Stimulated activated CD8-positive, alpha-beta memory T cell treated with anti-CD3 and anti-CD28 coated beads, Interleukin-2, amount 100 ng/mL, for 48 hours (primary cell): ENCODE measurements at regions not wholly inside any gene's neighbourhood (a gene's known extent, or its start where the extent isn't known, plus 50 kb on each side); places are given as distances from the start of the nearest gene placed in this dataset.
"Not testable (repeated sequence)": the region's sequence is repeated elsewhere in the genome, so short reads cannot be mapped to it uniquely, and the experiment has no call there.

ENCODE experiments used
- DNase-seq, 2 donors: peaks; one replicate each; pipeline ENCODE4 v3.0.0-alpha.2; 2020; ENCODE audit warnings: low read depth in 2 of 2

- no peak for DNase-seq
These were observed 437.9 kb upstream of the UBE2E3 start for GRCh38 chr2:180542511-180542910.

DNA sequence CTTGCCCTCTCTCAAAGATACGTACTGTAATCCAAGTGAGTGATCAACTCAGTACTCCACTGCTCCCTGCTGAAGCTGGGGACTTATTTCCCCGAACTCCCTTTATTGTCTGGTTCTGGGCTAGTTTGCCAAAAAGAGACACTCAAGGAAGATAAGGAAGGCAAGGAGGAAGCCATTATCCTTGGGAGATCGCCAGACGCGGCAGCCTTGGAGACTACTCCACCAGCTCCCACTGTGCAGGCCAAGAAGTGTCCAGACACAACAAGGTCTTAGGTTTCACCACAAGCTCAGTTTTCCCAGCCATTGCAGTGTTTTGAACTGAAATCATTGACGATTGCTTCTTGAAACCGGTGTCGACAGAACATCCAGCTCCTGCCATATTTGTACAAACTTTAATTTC lies 439.6 kb upstream of the UBE2E3 start:
- DNase-seq: no peak

- DNase-seq: no peak
These were observed 440.9 kb upstream of the UBE2E3 start for GRCh38 chr2:180539541-180539940.

GRCh38 chr2:180535289-180535688 lies 445.1 kb upstream of the UBE2E3 start:
- DNase-seq: no peak

DNA sequence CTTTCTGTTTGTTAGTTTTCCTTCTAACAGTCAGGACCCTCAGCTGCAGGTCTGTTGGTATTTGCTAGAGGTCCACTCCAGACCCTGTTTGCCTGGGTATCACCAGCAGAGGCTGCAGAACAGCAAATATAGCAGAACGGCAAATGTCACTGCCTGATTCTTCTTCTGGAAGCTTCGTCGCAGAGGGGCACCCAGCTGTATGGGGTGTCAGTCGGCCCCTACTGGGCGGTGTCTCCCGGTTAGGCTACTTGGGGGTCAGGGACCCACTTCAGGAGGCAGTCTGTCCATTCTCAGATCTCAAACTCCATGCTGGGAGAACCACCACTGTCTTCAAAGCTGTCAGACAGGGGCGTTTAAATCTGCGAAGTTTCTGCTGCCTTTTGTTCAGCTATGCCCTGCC lies 448.6 kb upstream of the UBE2E3 start:
- not testable (repeated sequence) for DNase-seq

DNA sequence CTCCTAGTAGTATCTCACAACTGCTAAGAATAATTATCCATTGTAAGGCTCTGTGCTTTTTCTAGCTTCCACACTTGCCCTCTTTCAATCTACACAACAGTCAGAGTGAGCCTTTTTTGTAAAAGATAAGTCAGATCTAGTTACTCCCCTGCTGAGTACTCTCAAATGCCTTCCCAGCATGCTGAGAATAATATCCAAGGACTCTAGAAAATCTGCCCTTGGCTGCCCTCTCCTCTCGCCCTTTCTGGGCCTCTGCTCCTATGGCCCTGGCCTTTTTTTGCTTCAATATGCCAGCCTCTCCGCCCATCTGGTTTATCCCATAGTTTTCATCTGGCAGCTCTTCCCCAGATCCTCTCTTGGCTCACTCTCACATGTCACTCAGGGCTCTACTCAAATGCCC lies 455.9 kb upstream of the UBE2E3 start:
- no peak for DNase-seq

- DNase-seq: no peak
These were observed 456.6 kb upstream of the UBE2E3 start for GRCh38 chr2:180523621-180524340.

- no peak for DNase-seq
These were observed 459.4 kb upstream of the UBE2E3 start for GRCh38 chr2:180520921-180521581.

DNA sequence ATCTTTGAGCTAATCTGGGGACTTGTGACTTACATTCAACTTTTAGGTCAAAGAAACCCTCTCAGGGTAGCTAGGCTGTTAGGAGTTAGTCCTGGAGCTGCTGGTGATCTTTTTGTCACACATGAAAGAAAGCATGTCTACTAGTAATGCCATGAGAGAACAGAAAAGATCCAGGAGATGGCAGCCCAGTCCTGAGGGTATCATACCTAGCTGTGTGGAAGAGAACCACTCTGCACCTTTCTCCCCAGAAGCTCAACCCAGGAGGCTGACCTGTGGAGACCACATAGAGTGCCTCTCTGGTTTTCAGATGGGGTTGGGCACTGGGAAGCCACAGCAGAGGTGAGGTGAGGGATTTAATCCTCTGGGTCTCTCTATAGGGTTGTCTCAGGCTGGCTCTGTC lies 460.2 kb upstream of the UBE2E3 start:
- DNase-seq: no peak

DNA sequence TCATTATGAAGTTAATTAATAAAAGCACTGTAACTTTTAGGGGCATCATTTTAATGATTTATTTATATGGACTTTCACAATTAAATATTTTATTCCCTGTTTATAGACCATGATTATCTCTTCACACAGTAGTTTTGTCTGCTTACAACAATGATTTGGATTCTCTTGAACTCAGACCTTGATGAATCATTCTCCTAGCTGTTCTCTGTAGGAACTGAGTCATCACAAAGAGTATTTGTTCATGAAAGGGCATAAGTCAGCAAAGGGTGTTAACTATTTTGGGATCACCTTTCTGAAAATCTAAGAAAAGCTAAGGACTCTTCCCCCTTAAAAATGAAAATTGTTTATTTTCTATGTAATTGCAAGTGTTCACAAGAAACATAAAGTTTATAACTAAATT lies 461.1 kb upstream of the UBE2E3 start:
- DNase-seq: no peak

DNA sequence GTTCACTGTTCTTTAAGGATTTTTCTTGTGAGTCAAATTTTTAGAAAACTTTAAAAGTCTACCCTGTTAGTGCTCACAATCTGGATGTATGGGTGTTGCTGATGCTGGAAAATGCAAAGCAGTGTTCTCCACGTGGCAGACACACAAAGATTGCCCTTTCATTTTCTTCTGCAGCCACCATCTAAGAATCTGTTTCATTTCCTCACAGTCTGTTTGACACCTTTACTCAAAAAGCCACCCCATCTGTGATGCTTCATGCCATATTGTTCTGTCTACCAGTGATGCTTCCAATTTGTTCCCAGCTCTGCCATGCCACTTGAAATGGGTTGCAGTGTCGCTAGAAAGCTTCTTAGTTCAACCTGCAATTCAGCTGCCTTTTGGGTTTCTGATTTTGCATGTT lies 464.2 kb upstream of the UBE2E3 start:
- no peak for DNase-seq

GRCh38 chr2:180513389-180513788 lies 467.0 kb upstream of the UBE2E3 start:
- no peak for DNase-seq

DNA sequence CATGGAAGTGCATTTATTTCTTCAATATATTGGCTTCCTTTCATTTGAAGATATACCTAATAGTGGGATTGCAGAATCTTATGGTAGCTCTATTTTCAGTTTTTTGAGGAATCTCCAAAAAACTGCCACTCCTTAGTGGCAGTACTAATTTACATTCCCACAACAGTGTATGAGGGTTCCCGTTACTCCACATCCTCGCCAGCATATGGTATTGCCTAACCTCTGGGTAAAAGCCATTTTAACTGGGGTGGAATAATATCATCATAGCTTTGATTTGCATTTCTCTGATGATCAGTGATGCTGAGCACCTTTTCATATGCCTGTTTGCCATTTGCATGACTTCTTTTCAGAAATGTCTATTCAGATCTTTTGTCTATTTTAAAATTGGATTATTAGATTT lies 471.9 kb upstream of the UBE2E3 start:
- DNase-seq: no peak

GRCh38 chr2:180507028-180507427 lies 473.4 kb upstream of the UBE2E3 start:
- no peak for DNase-seq

- DNase-seq: no peak
These were observed 475.2 kb upstream of the UBE2E3 start for GRCh38 chr2:180505203-180505602.

DNA sequence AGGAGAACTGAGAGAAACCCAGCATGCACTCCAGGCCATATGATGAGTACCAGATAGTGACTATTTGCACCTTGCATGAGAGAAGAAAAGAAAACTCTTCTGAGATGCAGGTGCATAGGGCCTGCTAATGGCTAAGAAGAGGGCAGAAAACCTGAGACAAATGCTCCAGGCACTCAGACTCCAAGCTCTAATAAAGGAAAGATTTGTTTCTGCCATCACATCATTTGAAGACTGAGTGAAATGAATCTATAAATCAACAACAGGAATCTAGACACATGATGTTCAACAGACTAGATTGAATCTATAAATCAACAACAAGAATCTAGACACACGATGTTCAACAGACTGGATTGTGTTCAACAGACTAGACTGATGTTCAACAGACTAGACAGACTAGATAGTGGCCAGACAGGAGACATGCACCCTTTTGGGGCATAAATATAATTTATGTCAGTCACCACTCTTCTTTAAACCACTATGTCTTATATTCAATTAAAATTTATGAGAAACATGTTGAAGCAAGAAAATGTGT lies 482.7 kb upstream of the UBE2E3 start:
- DNase-seq: no peak

DNA sequence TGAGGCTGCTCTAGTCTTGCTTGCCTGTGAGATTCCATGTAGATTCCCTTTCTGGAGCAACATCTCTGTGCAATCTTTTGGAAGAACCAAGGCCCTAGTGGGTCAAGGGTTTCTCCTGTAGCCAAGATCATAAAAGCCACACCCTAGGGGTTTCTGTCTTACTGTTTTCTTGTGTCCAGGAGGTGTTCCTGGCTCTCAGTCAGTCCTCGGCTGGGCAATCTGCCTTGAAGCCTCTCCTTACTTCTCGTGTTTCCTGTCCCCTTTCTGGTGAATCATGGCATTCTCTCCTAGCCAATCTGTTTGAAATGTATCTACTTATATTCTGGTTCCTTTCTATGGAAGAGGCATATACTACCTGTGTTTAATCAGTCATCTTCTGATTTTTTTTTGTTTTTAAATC lies 484.8 kb upstream of the UBE2E3 start:
- DNase-seq: no peak

DNA sequence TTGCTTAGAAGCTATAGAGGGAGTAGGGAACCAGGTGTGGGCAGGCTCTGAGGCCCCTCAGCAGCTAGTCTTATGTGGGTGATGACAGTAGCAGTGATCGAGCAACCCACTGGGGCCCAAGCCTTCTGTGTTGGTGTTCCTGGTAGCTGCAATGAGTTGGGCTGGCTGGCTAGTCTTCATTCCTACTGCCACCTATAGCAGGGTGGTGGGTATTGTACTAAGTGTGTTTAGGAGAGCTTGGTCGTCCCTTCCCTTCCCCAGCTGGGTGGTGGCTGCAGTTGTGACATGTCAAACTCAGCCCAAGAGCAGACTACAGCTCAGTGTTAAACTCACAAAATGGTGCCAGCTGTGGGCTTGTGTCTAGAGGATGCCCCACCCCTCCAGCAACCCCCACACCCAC lies 486.1 kb upstream of the UBE2E3 start:
- DNase-seq: no peak

DNA sequence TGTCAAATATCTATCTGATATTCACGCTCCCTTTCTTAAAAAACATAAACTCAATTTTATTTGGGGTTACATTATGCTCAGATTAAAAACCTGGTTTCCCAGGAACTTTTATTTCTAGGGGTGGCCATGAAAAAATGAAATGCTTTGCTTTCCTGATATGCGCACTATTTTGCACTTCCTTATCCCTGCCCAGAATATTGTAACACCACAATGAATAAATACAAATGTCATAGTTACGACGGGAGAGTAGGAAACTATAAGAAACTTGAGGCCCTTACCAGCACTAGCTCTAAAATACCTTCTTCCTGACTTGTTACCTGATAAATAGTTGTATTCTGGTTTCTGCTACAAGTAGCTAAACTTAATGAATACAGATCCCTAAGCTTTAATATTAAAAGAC lies 475.6 kb upstream of the CWC22 start:
- DNase-seq: no peak

DNA sequence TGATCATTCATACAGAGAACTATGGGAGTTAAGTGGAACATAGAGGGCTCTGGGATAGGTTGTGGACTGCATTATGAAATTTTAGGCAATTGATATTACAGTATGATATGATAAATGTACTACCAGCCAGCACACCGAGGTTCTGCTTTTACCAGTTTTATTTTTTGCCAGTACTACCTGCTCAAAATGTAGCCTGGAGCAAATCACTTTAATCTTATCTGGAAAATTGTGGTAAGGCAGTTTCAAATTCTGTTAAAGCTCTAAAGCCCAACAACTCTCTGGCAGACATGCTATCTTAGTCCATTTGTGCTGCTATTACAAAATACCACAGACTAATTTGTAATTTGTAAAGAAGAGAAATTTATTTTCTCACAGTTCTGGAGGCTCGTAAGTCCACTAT lies 474.9 kb upstream of the CWC22 start:
- DNase-seq: no peak

- DNase-seq: no peak
These were observed 471.8 kb upstream of the CWC22 start for GRCh38 chr2:180478883-180479282.

GRCh38 chr2:180474716-180475115 lies 467.6 kb upstream of the CWC22 start:
- no peak for DNase-seq

DNA sequence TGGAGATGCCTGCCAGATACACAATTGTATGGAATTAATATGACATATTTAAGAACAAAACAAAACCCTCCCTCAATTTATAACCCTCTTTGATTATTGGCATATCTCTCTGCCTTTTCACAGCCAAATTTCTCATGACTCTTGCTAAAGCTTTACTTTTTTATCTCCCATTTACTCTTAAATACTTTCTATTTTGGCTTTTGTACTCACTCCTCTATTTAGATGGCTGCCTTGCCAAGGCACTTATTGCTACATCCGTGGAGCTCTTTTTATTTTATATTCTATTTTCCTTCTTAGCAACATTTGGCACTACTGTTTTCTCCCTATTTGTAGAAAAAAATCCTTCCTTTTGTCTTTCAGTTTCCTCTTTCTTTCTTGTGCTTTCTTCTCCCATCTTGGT lies 466.4 kb upstream of the CWC22 start:
- no peak for DNase-seq

- no peak for DNase-seq
These were observed 465.0 kb upstream of the CWC22 start for GRCh38 chr2:180472133-180472532.
